ENCODE measurements at regions not wholly inside any gene's neighbourhood (a gene's known extent, or its start where the extent isn't known, plus 50 kb on each side); places are given as distances from the start of the nearest gene placed in this dataset.

- Histone ChIP-seq H3K79me2 (ENCODE audit: low read length) (no peaks in the 10 kb centered on the region), H2AFZ (ENCODE audit: low read length) (no peak overlapping the region), H3K9me2 (replicated peaks; ENCODE audit: insufficient read depth, low read length) (no peaks in the 10 kb centered on the region), H3K9me3 (replicated peaks; ENCODE audit: insufficient read depth, low read length) (no peaks in the 10 kb centered on the region), H3K4me1 (ENCODE audit: low read length) (no peaks in the 10 kb centered on the region), H3K36me3 (replicated peaks; ENCODE audit: insufficient read depth, low read length) (no peaks in the 10 kb centered on the region), H3K4me2 (ENCODE audit: low read depth, low read length) (no peak overlapping the region), H4K20me1 (ENCODE audit: insufficient read depth, low read length) (no peaks in the 10 kb centered on the region), H3K9ac (ENCODE audit: low read length) (no peak overlapping the region), H3K27me3 (replicated peaks; ENCODE audit: insufficient read depth, low read length) (no peaks in the 10 kb centered on the region), H3F3A (ENCODE audit: insufficient read depth, low read length) (no peaks in the 10 kb centered on the region), H3K4me3 (ENCODE audit: low read length) (no peak overlapping the region), H3K27ac (ENCODE audit: low read length) (no peak overlapping the region)
- no peak for DNase-seq
- no peak for TF ChIP-seq EZH2 (optimal IDR thresholded peaks at IDR 0.05; ENCODE audit: low read depth, low read length)
- no peak for TF ChIP-seq EZH2phosphoT487 (IDR thresholded peaks at IDR 0.05; ENCODE audit: low read length)
- TF ChIP-seq CTCF (IDR thresholded peaks at IDR 0.05; ENCODE audit: low read length): no peak
Measured at GRCh38 chr18:55743736-55744135, 155.7 kb upstream of the TCF4 start.

- TF ChIP-seq EZH2 (optimal IDR thresholded peaks at IDR 0.05; ENCODE audit: low read depth, low read length) (no peak), CTCF (IDR thresholded peaks at IDR 0.05; ENCODE audit: low read length) (no peak), EZH2phosphoT487 (IDR thresholded peaks at IDR 0.05; ENCODE audit: low read length) (no peak)
Measured at GRCh38 chr18:55743133-55743532, 155.1 kb upstream of the TCF4 start.

GRCh38 chr18:55739488-55739887 is 151.5 kb upstream of the TCF4 start:
- no peaks in the 10 kb centered on the region for H3K9me2 ChIP-seq (replicated peaks; ENCODE audit: insufficient read depth, low read length)
- no peak overlapping the region for H3K4me2 ChIP-seq (ENCODE audit: low read depth, low read length)
- no peaks in the 10 kb centered on the region for H3K79me2 ChIP-seq (ENCODE audit: low read length)
- no peak overlapping the region for H3K27ac ChIP-seq (ENCODE audit: low read length)
- no peaks in the 10 kb centered on the region for H3K27me3 ChIP-seq (replicated peaks; ENCODE audit: insufficient read depth, low read length)
- no peaks in the 10 kb centered on the region for H3F3A ChIP-seq (ENCODE audit: insufficient read depth, low read length)
- H4K20me1 ChIP-seq (ENCODE audit: insufficient read depth, low read length): no peaks in the 10 kb centered on the region
- no peak overlapping the region for H2AFZ ChIP-seq (ENCODE audit: low read length)
- no peak overlapping the region for H3K9ac ChIP-seq (ENCODE audit: low read length)
- no peaks in the 10 kb centered on the region for H3K9me3 ChIP-seq (replicated peaks; ENCODE audit: insufficient read depth, low read length)
- no peaks in the 10 kb centered on the region for H3K4me1 ChIP-seq (ENCODE audit: low read length)
- DNase-seq: no peak
- no peak overlapping the region for H3K4me3 ChIP-seq (ENCODE audit: low read length)
- no peaks in the 10 kb centered on the region for H3K36me3 ChIP-seq (replicated peaks; ENCODE audit: insufficient read depth, low read length)
- TF ChIP-seq EZH2 (optimal IDR thresholded peaks at IDR 0.05; ENCODE audit: low read depth, low read length) (no peak), CTCF (IDR thresholded peaks at IDR 0.05; ENCODE audit: low read length) (no peak), EZH2phosphoT487 (IDR thresholded peaks at IDR 0.05; ENCODE audit: low read length) (no peak)

More at GRCh38 chr18:55743133-55743532, 155.1 kb upstream of the TCF4 start:
- Histone ChIP-seq H3F3A (ENCODE audit: insufficient read depth, low read length) (no peaks in the 10 kb centered on the region), H3K4me1 (ENCODE audit: low read length) (no peaks in the 10 kb centered on the region), H4K20me1 (ENCODE audit: insufficient read depth, low read length) (no peaks in the 10 kb centered on the region), H2AFZ (ENCODE audit: low read length) (no peak overlapping the region), H3K27ac (ENCODE audit: low read length) (no peak overlapping the region), H3K9me3 (replicated peaks; ENCODE audit: insufficient read depth, low read length) (no peaks in the 10 kb centered on the region), H3K9me2 (replicated peaks; ENCODE audit: insufficient read depth, low read length) (no peaks in the 10 kb centered on the region), H3K9ac (ENCODE audit: low read length) (no peak overlapping the region), H3K36me3 (replicated peaks; ENCODE audit: insufficient read depth, low read length) (no peaks in the 10 kb centered on the region), H3K4me2 (ENCODE audit: low read depth, low read length) (no peak overlapping the region), H3K79me2 (ENCODE audit: low read length) (no peaks in the 10 kb centered on the region), H3K27me3 (replicated peaks; ENCODE audit: insufficient read depth, low read length) (no peaks in the 10 kb centered on the region), H3K4me3 (ENCODE audit: low read length) (no peak overlapping the region)
- DNase-seq: no peak

Measured in MM.1S (cell line).